Stimulated activated CD4-positive, alpha-beta T cell treated with anti-CD3 and anti-CD28 coated beads, TNF-alpha, amount 100 ng/mL, for 24 hours (primary cell): ENCODE measurements at regions not wholly inside any gene's neighbourhood (a gene's known extent, or its start where the extent isn't known, plus 50 kb on each side); places are given as distances from the start of the nearest gene placed in this dataset.

Experiments
- DNase-seq, 3 experiments: peaks; one replicate each; pipeline ENCODE4 v3.0.0-alpha.2; 2020; ENCODE audit warnings: low read depth in 3 of 3

GRCh38 chr4:182134261-182134660, 108.9 kb upstream of the TENM3 start:
- no peak for DNase-seq

GRCh38 chr4:182136201-182136600, 107.0 kb upstream of the TENM3 start:
- no peak for DNase-seq

- DNase-seq: no peak
These were observed 105.9 kb upstream of the TENM3 start for GRCh38 chr4:182137343-182137742.

GRCh38 chr4:182139491-182139890, 103.7 kb upstream of the TENM3 start:
- no peak for DNase-seq

- DNase-seq: no peak
These were observed 102.7 kb upstream of the TENM3 start for GRCh38 chr4:182140547-182140946.

GRCh38 chr4:182141061-182141460, 102.1 kb upstream of the TENM3 start:
- DNase-seq: no peak

GRCh38 chr4:182142176-182143085, 100.8 kb upstream of the TENM3 start:
- no peak for DNase-seq

- no peak for DNase-seq
These were observed 99.9 kb upstream of the TENM3 start for GRCh38 chr4:182143086-182143821.

GRCh38 chr4:182143822-182144625, 99.2 kb upstream of the TENM3 start:
- no peak for DNase-seq

- DNase-seq: no peak
These were observed 98.4 kb upstream of the TENM3 start for GRCh38 chr4:182144626-182145333.

- DNase-seq: no peak
These were observed 97.8 kb upstream of the TENM3 start for GRCh38 chr4:182145334-182145905.

GRCh38 chr4:182147391-182147790, 95.8 kb upstream of the TENM3 start:
- no peak for DNase-seq

- no peak for DNase-seq
These were observed 92.6 kb upstream of the TENM3 start for GRCh38 chr4:182150645-182151044.

GRCh38 chr4:182155806-182156205, 87.4 kb upstream of the TENM3 start:
- no peak for DNase-seq

GRCh38 chr4:182163180-182163579, 80.0 kb upstream of the TENM3 start:
- DNase-seq: no peak

- no peak for DNase-seq
These were observed 73.6 kb upstream of the TENM3 start for GRCh38 chr4:182169572-182169971.

- no peak for DNase-seq
These were observed 73.2 kb upstream of the TENM3 start for GRCh38 chr4:182169987-182170386.

GRCh38 chr4:182170417-182170935, 72.7 kb upstream of the TENM3 start:
- DNase-seq: no peak

- DNase-seq: no peak
These were observed 68.2 kb upstream of the TENM3 start for GRCh38 chr4:182174979-182175378.

GRCh38 chr4:182175788-182176519, 67.2 kb upstream of the TENM3 start:
- DNase-seq: no peak
